NCI-H446 treated with DMSO at 0.1 percent for 48 hours (cell line): ENCODE measurements at regions not wholly inside any gene's neighbourhood (a gene's known extent, or its start where the extent isn't known, plus 50 kb on each side); places are given as distances from the start of the nearest gene placed in this dataset.

Source experiments
- DNase-seq: peaks from one replicate; lab custom pipeline; 2025; lab: John Stamatoyannopoulos, UW

GRCh38 chr15:60093273-60094067 lies 89.4 kb downstream of the FOXB1 start:
- DNase-seq = peak; percentile 29

DNA sequence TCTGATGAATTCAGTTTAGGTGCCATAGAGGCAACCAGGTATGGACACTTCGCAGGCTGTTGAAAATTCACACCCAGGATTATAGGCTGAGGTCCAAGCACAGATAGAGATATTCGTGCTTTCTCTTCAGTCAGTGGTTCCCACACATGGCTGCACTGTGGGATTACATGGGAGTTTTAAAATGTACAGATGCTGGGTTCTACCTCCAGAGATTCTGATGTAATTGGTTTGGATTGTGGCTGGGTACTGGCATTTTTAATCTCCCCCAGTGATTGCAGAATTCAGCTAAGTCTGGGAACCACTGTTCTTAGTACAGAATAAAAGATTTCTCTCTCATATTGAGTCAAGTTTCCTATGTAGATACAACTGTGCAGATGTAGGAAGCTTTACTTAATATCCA lies 91.6 kb downstream of the FOXB1 start:
- DNase-seq = no peak

DNA sequence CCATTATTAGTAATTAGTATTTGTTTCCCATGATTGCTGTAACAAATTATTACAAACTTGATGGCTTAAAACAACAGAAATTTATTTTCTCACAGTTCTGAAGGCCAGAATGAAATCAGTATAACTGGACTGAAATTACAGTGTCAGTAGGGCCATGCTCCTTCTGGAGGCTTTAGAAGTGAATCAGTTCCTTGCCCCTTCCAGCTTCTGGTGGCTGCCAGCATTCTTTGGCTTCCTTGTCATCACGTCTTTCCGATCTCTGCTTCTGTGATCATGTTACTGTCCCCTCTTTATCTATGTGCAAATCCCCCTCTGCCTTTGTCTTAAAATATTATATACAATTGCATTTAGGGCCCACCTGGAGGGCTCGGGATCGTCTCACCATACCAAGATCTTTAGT lies 92.0 kb downstream of the FOXB1 start:
- DNase-seq = no peak

DNA sequence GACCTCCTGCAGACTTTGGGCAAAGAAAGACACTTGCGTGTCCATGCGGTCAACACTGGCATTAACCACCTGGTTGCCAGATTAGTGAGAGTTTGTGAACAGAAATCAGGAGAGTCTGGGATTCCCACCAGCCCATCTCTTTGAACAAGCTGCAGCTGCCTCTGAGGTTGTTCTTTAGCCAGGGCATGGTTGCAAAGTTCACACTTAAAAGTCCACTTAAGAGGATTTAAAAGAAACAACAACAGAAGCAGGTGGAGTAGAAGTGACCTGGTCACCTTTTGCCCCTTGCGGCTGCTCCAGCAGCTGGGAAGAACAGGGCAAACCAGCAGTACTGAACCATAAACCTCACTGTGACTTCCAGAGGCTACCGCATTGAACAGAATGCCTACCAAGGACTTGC lies 97.3 kb downstream of the FOXB1 start:
- no peak for DNase-seq

DNA sequence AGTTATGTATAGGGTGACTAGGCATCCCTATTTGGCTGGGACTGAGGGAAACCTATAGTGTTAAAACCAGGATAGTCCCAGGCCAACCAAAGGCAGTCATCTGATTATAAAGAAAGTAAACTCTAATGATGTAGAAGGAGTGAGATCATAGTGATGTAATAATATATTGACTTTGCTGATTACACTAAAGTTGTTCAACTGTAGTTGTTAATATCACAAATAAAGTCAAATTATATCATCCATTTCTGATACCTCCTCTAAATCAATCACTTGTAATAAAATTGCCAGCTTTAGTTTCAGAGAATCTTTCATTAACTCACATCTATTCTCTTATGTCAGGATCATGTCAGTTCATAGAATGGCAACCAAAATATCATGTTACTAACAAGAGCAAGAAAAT lies 98.6 kb downstream of the FOXB1 start:
- no peak for DNase-seq

GRCh38 chr15:60110909-60111308 lies 106.8 kb downstream of the FOXB1 start:
- DNase-seq = no peak

DNA sequence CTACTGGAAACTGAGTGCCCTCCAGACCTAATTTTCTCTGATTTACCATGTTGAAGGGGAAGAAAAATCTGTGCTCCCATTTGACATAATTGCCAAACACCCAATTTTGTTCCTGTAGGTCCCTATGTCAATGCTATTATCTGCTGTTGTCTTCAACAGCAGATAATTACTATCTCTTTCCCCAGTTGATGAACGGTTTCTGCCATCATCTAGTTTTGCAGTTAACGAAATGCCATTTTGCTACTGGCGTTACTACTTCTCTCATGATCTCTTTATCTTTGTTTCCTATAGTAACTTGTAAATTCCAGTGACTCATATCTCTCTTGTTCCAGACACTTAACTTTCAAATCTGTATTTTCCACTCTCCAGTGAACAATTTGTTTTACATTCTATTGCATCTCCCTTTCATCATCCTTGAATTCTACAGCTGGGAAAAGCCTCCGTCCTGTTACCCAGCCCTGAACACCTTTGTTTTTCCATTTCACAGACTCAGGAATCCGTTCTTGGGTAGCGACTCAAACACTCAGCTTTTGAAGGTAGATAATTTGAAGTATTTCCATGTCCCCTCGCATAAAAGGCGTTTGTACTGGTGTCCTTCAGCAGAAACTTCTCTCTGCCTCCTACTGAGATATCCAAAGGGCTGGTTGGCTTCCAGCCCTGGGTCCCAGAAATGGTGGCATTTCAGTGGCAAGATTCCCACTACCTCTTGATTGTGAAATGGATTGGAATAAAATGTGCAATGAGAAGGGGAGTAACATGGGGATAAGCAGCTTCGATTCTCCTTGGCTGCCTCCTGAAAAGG lies 111.7 kb downstream of the FOXB1 start:
- DNase-seq = peak; percentile 45

DNA sequence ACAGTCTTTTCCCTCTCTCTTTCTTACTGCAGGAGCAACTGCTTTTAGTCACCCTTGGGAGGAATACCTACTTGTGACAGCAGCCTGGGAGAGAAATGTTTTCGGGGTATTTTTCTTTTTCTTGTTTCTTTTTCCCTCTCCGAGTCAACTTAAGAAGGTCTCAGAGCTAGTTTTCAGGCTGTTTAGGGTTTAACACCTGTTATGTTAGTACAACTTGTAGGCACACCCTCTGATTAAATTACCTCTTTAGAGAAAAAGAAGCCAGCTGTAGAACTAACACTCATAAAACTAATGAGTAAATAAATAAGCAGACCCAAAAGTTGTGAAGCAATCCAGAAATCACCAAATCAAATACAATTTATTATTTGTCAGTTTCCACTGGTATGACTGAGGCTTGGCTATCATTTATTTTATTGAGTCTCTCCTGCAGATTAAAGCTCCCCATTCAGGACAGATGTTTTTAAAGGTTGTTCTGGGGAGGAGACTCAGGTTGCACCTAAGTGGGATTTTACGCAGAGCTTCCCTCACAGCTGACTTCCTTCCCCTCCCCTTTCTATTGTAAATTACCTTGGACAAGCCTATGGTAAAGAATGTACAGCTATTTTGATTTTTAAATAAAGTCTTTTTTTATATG lies 112.5 kb downstream of the FOXB1 start:
- DNase-seq = no peak

DNA sequence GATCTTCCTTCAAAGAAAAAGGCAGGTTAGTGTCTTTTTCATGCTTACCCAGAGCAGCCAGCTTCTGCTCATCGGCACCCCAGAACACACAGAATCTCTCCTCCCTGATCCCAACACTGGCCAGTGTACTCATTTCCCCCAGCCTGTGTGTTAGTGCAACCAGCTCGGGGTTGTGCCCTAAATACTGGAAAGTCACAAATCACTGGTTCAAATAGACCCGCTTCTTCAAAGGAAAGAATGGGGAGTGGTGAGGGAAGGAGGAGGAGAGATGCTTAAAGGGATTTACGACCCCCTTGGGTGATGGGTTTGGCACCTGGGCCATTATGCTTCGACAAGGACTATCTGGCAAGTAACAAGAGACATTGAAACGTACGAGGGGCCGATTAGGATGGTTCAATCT lies 114.0 kb downstream of the FOXB1 start:
- no peak for DNase-seq

GRCh38 chr15:60118626-60119025 lies 114.5 kb downstream of the FOXB1 start:
- DNase-seq = no peak

- no peak for DNase-seq
Measured at GRCh38 chr15:60119101-60119500, 115.0 kb downstream of the FOXB1 start.

DNA sequence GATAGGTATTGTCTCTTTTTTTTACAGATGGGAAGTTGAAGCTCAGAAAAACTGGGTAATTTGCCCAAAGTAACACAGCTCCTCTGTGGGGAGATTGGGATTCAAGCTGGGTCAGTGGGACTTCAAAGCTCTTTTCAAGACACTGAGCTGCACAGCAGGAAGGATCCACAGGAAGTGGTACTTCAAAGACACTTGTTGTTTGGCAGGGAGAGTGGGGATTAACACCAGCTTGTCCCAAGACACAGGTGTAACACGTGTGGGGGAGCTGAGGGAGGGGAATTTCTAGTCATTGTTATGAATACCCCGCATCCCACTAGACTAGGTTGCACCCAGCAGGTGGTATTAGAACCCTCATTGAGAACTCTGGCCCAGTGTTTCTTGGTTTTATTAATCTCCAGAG lies 116.0 kb downstream of the FOXB1 start:
- no peak for DNase-seq

- DNase-seq = no peak
Measured at GRCh38 chr15:60121845-60122244, 117.7 kb downstream of the FOXB1 start.

DNA sequence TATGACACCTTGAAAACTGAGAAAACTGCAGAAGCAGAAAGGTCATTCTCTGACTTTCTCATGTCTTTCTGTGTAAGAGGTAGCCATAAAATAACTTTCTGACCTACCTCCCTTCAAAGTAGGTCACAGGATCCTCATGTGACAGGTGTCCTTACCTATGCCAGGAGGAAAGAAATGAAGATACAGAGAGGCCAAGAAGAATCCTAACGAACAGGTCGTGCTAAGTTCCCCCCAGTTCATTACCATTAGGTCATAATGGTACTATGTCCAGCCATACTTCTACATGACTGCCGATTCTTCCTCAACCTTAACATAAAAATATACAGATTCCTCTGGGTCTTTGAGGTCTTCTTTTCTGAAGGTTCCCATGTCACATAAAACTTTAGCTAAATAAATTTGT lies 118.6 kb downstream of the FOXB1 start:
- no peak for DNase-seq

DNA sequence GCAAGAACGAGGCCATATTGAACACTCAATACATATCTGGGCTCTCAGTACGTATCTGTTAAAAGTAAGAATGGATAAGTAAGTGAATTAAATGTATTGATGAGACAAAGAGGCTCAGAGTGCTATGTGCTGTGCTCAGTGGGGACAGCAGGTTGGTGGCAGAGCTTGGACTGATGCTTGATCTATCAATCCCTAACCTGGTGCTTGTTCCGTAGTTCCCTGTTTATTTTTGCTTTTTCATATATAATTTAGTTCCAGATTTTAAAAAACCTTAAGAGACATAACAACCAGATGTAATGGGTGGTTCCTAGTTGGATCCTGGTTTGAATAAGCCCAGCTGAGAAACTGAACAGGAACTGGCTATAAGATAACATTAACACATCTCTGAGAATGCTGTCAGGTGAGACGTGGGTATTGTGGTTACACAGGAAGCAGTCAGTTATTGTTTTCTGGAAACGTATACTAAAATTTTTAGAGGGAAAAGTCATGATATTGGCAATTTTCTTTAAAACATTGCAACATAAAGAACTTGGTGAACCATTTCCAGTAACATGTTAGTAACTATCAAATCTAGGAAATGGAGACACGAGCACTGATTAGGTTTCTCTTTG lies 120.5 kb downstream of the FOXB1 start:
- no peak for DNase-seq

DNA sequence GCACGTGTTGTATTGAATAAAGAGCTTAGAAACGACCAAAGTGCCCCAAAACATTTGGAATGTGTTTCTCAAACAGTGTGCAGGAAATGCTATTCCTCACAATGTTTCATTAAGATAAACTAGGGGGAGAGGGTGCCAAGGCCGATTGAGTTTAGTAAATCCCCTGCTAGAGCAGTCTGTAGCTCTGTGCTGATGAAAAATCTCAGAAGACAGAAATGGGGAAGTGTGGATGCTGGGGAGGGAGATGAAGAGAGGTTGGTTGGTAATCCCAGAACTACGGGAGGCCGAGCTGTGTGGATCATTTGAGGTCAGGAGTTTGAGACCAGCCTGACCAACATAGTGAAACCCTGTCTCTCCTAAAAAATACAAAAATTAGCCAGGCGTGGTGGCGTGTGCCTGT lies 121.2 kb downstream of the FOXB1 start:
- no peak for DNase-seq

- no peak for DNase-seq
Measured at GRCh38 chr15:60126200-60126599, 122.1 kb downstream of the FOXB1 start.

GRCh38 chr15:60126661-60127060 lies 122.5 kb downstream of the FOXB1 start:
- DNase-seq = no peak

- DNase-seq = no peak
Measured at GRCh38 chr15:60128000-60128376, 123.9 kb downstream of the FOXB1 start.

GRCh38 chr15:60128710-60129109 lies 124.6 kb downstream of the FOXB1 start:
- DNase-seq = no peak

- DNase-seq = no peak
Measured at GRCh38 chr15:60130398-60130797, 126.3 kb downstream of the FOXB1 start.

- DNase-seq = no peak
Measured at GRCh38 chr15:60130821-60131220, 126.7 kb downstream of the FOXB1 start.

- DNase-seq = no peak
Measured at GRCh38 chr15:60134609-60135008, 130.5 kb downstream of the FOXB1 start.
